GM18505 (cell line): ENCODE measurements at regions not wholly inside any gene's neighbourhood (a gene's known extent, or its start where the extent isn't known, plus 50 kb on each side); places are given as distances from the start of the nearest gene placed in this dataset.

Experiments
- ATAC-seq: cut with Tn5 transposase; IDR thresholded peaks from one replicate; pipeline ENCODE4 v1.9.1; 2021; ENCODE audit not compliant: unreplicated experiment
- POLR2A ChIP-seq: IDR thresholded peaks from 4 replicates; pipeline ENCODE4 v1.6.1; 2011; ENCODE audit warnings: borderline replicate concordance; ENCODE audit not compliant: insufficient read depth, insufficient read length; ENCODE audit errors: extremely low read depth

- no peak for ATAC-seq
- no peak for TF ChIP-seq POLR2A
Measured at GRCh38 chr2:20539133-20539719, 92.4 kb downstream of the RHOB start.

- TF ChIP-seq POLR2A, result no peak
- no peak for ATAC-seq
Measured at GRCh38 chr2:20539776-20540586, 93.1 kb downstream of the RHOB start.

- no peak for ATAC-seq
- no peak for TF ChIP-seq POLR2A
Measured at GRCh38 chr2:20540587-20541293, 93.9 kb downstream of the RHOB start.

- no peak for TF ChIP-seq POLR2A
- ATAC-seq, result no peak
Measured at GRCh38 chr2:20541294-20541640, 94.4 kb downstream of the RHOB start.

- no peak for TF ChIP-seq POLR2A
- ATAC-seq, result no peak
Measured at GRCh38 chr2:20541651-20542050, 94.8 kb downstream of the RHOB start.

- TF ChIP-seq POLR2A, result no peak
- no peak for ATAC-seq
Measured at GRCh38 chr2:20542269-20542668, 95.4 kb downstream of the RHOB start.

GRCh38 chr2:20542746-20543468 is 96.0 kb downstream of the RHOB start:
- no peak for ATAC-seq
- TF ChIP-seq POLR2A, result no peak

- ATAC-seq, result no peak
Measured at GRCh38 chr2:20543469-20544152, 96.7 kb downstream of the RHOB start.

GRCh38 chr2:20544153-20544747 is 97.4 kb downstream of the RHOB start:
- ATAC-seq, result no peak
- no peak for TF ChIP-seq POLR2A

More at GRCh38 chr2:20543469-20544152, 96.7 kb downstream of the RHOB start:
- TF ChIP-seq POLR2A, result no peak

GRCh38 chr2:20549144-20549543 is 101.8 kb downstream of the HS1BP3 start:
- ATAC-seq, result no peak
- no peak for TF ChIP-seq POLR2A

GRCh38 chr2:20549691-20550348 is 101.1 kb downstream of the HS1BP3 start:
- ATAC-seq, result no peak
- no peak for TF ChIP-seq POLR2A

GRCh38 chr2:20551260-20551944 is 99.5 kb downstream of the HS1BP3 start:
- ATAC-seq, result no peak
- TF ChIP-seq POLR2A, result no peak

GRCh38 chr2:20551945-20552328 is 99.0 kb downstream of the HS1BP3 start:
- no peak for TF ChIP-seq POLR2A
- no peak for ATAC-seq
